Type B pancreatic cell (in vitro differentiated cells): ENCODE measurements at regions not wholly inside any gene's neighbourhood (a gene's known extent, or its start where the extent isn't known, plus 50 kb on each side); places are given as distances from the start of the nearest gene placed in this dataset.

ENCODE experiments used
- DNase-seq: peaks from one replicate; pipeline ENCODE4 v3.0.0; 2021; ENCODE audit warnings: mixed read lengths; ENCODE audit not compliant: unreplicated experiment; ENCODE audit errors: extremely low spot score
- H3K27ac Mint-ChIP-seq: 2 replicates; pipeline ENCODE4 v1.8.0; 2021; ENCODE audit warnings: mild to moderate bottlenecking, mixed read lengths
- H3K27me3 Mint-ChIP-seq: 2 replicates; pipeline ENCODE4 v1.8.0; 2021; ENCODE audit warnings: mixed read lengths
- H3K36me3 Mint-ChIP-seq: 2 replicates; pipeline ENCODE4 v1.8.0; 2021; ENCODE audit warnings: mixed read lengths
- H3K4me1 Mint-ChIP-seq: one replicate; pipeline ENCODE4 v1.8.0; 2021; ENCODE audit warnings: mixed read lengths; ENCODE audit not compliant: unreplicated experiment
- H3K4me3 Mint-ChIP-seq: 2 replicates; pipeline ENCODE4 v1.8.0; 2021; ENCODE audit warnings: mild to moderate bottlenecking, mixed read lengths
- H3K9me3 Mint-ChIP-seq: 2 replicates; pipeline ENCODE4 v1.8.0; 2021; ENCODE audit warnings: mixed read lengths
- CTCF ChIP-seq: fragments of 200-600 bp; sonication (generic); conservative IDR thresholded peaks from 2 replicates; pipeline ENCODE4 v1.5.0; 2021; ENCODE audit warnings: antibody characterized with exemption, mild to moderate bottlenecking

GRCh38 chr4:13782231-13782630, 154.7 kb upstream of the BOD1L1 start:
- H3K4me3 Mint-ChIP-seq: no peak overlapping the region
- no peak for DNase-seq
- peaks cover under 1% of the 10 kb centered on the region for H3K9me3 Mint-ChIP-seq
- H3K4me1 Mint-ChIP-seq: no peaks in the 10 kb centered on the region
- H3K36me3 Mint-ChIP-seq: no peaks in the 10 kb centered on the region
- H3K27ac Mint-ChIP-seq: no peak overlapping the region
- no peaks in the 10 kb centered on the region for H3K27me3 Mint-ChIP-seq
- no peak for TF ChIP-seq CTCF

- Mint-ChIP-seq H3K27ac (no peak overlapping the region), H3K4me1 (no peaks in the 10 kb centered on the region)
Observed at GRCh38 chr4:13783800-13784411, 156.4 kb upstream of the BOD1L1 start.

GRCh38 chr4:13793020-13793710, 165.6 kb upstream of the BOD1L1 start:
- Mint-ChIP-seq H3K4me3 (no peak overlapping the region), H3K36me3 (no peaks in the 10 kb centered on the region), H3K9me3 (peaks cover 2% of the 10 kb centered on the region), H3K27ac (no peak overlapping the region), H3K27me3 (no peaks in the 10 kb centered on the region), H3K4me1 (no peaks in the 10 kb centered on the region)
- DNase-seq: no peak
- no peak for TF ChIP-seq CTCF

More at GRCh38 chr4:13783800-13784411, 156.4 kb upstream of the BOD1L1 start:
- no peak overlapping the region for H3K4me3 Mint-ChIP-seq
- H3K27me3 Mint-ChIP-seq: no peaks in the 10 kb centered on the region
- no peak for TF ChIP-seq CTCF
- DNase-seq: no peak
- H3K9me3 Mint-ChIP-seq: no peaks in the 10 kb centered on the region
- no peaks in the 10 kb centered on the region for H3K36me3 Mint-ChIP-seq

- H3K4me1 Mint-ChIP-seq: no peaks in the 10 kb centered on the region
- no peak for TF ChIP-seq CTCF
- no peaks in the 10 kb centered on the region for H3K27me3 Mint-ChIP-seq
- no peak for DNase-seq
- no peak overlapping the region for H3K27ac Mint-ChIP-seq
- peaks cover 8% of the 10 kb centered on the region for H3K9me3 Mint-ChIP-seq
- H3K4me3 Mint-ChIP-seq: no peak overlapping the region
- no peaks in the 10 kb centered on the region for H3K36me3 Mint-ChIP-seq
Observed at GRCh38 chr4:13794819-13795565, 167.5 kb upstream of the BOD1L1 start.

GRCh38 chr4:13797061-13797460, 169.5 kb upstream of the BOD1L1 start:
- Mint-ChIP-seq H3K9me3 (peaks cover 8% of the 10 kb centered on the region), H3K27ac (no peak overlapping the region), H3K4me3 (no peak overlapping the region), H3K36me3 (no peaks in the 10 kb centered on the region), H3K4me1 (no peaks in the 10 kb centered on the region), H3K27me3 (no peaks in the 10 kb centered on the region)
- DNase-seq: no peak
- TF ChIP-seq CTCF: no peak
